H9 (cell line): ENCODE measurements at regions not wholly inside any gene's neighbourhood (a gene's known extent, or its start where the extent isn't known, plus 50 kb on each side); places are given as distances from the start of the nearest gene placed in this dataset.

ENCODE experiments used
- DNase-seq: peaks from one replicate; pipeline ENCODE4 v3.0.0-alpha.2; 2017
- H2AFZ ChIP-seq: one replicate; pipeline ENCODE4 v1.6.1; 2013; ENCODE audit warnings: mild to moderate bottlenecking, low read length, control low read depth, moderate library complexity
- H2AK5ac ChIP-seq: 2 replicates; pipeline ENCODE4 v1.6.1; 2013; ENCODE audit warnings: low read length, control low read depth, mixed read lengths; ENCODE audit not compliant: insufficient read length
- H2BK120ac ChIP-seq: one replicate; pipeline ENCODE4 v1.6.1; 2013; ENCODE audit warnings: low read depth, mild to moderate bottlenecking, low read length, control low read depth, inconsistent platforms; ENCODE audit not compliant: poor library complexity, severe bottlenecking
- H2BK12ac ChIP-seq: 2 replicates; pipeline ENCODE4 v1.6.1; 2013; ENCODE audit warnings: low read length, control low read depth, mixed read lengths, low read depth; ENCODE audit not compliant: insufficient read length
- H2BK15ac ChIP-seq: 2 replicates; pipeline ENCODE4 v1.6.1; 2013; ENCODE audit warnings: low read depth, low read length, control low read depth
- H2BK20ac ChIP-seq: one replicate; pipeline ENCODE4 v1.6.1; 2013; ENCODE audit warnings: low read depth, mild to moderate bottlenecking, low read length, control low read depth, inconsistent platforms; ENCODE audit not compliant: poor library complexity, severe bottlenecking
- H2BK5ac ChIP-seq: 2 replicates; pipeline ENCODE4 v1.6.1; 2013; ENCODE audit warnings: low read length, control low read depth, mixed read lengths; ENCODE audit not compliant: insufficient read length
- H3K14ac ChIP-seq: 2 replicates; pipeline ENCODE4 v1.6.1; 2013; ENCODE audit warnings: low read length, control low read depth; ENCODE audit not compliant: insufficient read depth
- H3K18ac ChIP-seq: 2 replicates; pipeline ENCODE4 v1.6.1; 2013; ENCODE audit warnings: low read depth, mild to moderate bottlenecking, mixed read lengths, low read length, control low read depth; ENCODE audit not compliant: insufficient read length
- H3K23ac ChIP-seq: 2 replicates; pipeline ENCODE4 v1.6.1; 2013; ENCODE audit warnings: low read length, control low read depth, mixed read lengths, low read depth; ENCODE audit not compliant: insufficient read length
- H3K23me2 ChIP-seq: 2 replicates; pipeline ENCODE4 v1.6.1; 2013; ENCODE audit warnings: low read depth, mild to moderate bottlenecking, mixed read lengths, low read length, control low read depth; ENCODE audit not compliant: insufficient read length, poor library complexity, severe bottlenecking
- H3K27ac ChIP-seq: 2 replicates; pipeline ENCODE4 v1.5.1; 2013; ENCODE audit warnings: low read length, control low read depth, mixed read lengths, low read depth; ENCODE audit not compliant: insufficient read length
- H3K27me3 ChIP-seq: 2 replicates; pipeline ENCODE4 v1.6.1; 2013; ENCODE audit warnings: low read length, control low read depth, inconsistent platforms; ENCODE audit not compliant: insufficient read depth
- H3K4ac ChIP-seq: 2 replicates; pipeline ENCODE4 v1.6.1; 2013; ENCODE audit warnings: low read depth, mild to moderate bottlenecking, control low read depth, inconsistent platforms, low read length, moderate library complexity
- H3K4me1 ChIP-seq: 2 replicates; pipeline ENCODE4 v1.6.1; 2013; ENCODE audit warnings: low read length, control low read depth, inconsistent platforms; ENCODE audit not compliant: insufficient read depth
- H3K4me2 ChIP-seq: 2 replicates; pipeline ENCODE4 v1.6.1; 2013; ENCODE audit warnings: low read length, control low read depth, mixed read lengths; ENCODE audit not compliant: insufficient read length, insufficient read depth
- H3K56ac ChIP-seq: 2 replicates; pipeline ENCODE4 v1.6.1; 2013; ENCODE audit warnings: low read depth, mild to moderate bottlenecking, mixed read lengths, low read length, control low read depth; ENCODE audit not compliant: insufficient read length
- H3K79me1 ChIP-seq: 2 replicates; pipeline ENCODE4 v1.6.1; 2013; ENCODE audit warnings: low read depth, mild to moderate bottlenecking, moderate library complexity, low read length, control low read depth, inconsistent platforms; ENCODE audit not compliant: insufficient read depth, poor library complexity, severe bottlenecking
- H3K79me2 ChIP-seq: 2 replicates; pipeline ENCODE4 v1.6.1; 2013; ENCODE audit warnings: low read length, control low read depth, inconsistent platforms; ENCODE audit not compliant: insufficient read depth
- H3K9ac ChIP-seq: 2 replicates; pipeline ENCODE4 v1.6.1; 2013; ENCODE audit warnings: low read length, control low read depth, mixed read lengths; ENCODE audit not compliant: insufficient read length; ENCODE audit errors: extremely low read depth
- H3K9me3 ChIP-seq: one replicate; pipeline ENCODE4 v1.6.1; 2013; ENCODE audit warnings: low read depth, low read length, inconsistent platforms; ENCODE audit not compliant: control insufficient read depth
- H3T11ph ChIP-seq: one replicate; pipeline ENCODE4 v1.6.1; 2013; ENCODE audit warnings: mild to moderate bottlenecking, low read length, control low read depth, inconsistent platforms
- H4K20me1 ChIP-seq: one replicate; pipeline ENCODE4 v1.6.1; 2013; ENCODE audit not compliant: control insufficient read depth, insufficient read length, insufficient read depth
- H4K5ac ChIP-seq: 2 replicates; pipeline ENCODE4 v1.6.1; 2013; ENCODE audit warnings: low read depth, mild to moderate bottlenecking, mixed read lengths, low read length, control low read depth; ENCODE audit not compliant: insufficient read length
- H4K8ac ChIP-seq: replicated peaks from 2 replicates; pipeline ENCODE4 v1.6.1; 2013; ENCODE audit warnings: low read length, control low read depth, mixed read lengths, low read depth; ENCODE audit not compliant: insufficient read length
- H4K91ac ChIP-seq: 2 replicates; pipeline ENCODE4 v1.6.1; 2013; ENCODE audit warnings: low read depth, mild to moderate bottlenecking, moderate library complexity, mixed read lengths, low read length, control low read depth; ENCODE audit not compliant: insufficient read length
- H3K27ac Mint-ChIP-seq, 3 experiments: 2 replicates in 2 of 3; 3 replicates in 1 of 3; pipeline ENCODE4 v1.8.0; 2020 to 2021; ENCODE audit warnings: mixed read lengths in 3 of 3, mild to moderate bottlenecking in 1 of 3, moderate library complexity in 1 of 3
- H3K27me3 Mint-ChIP-seq: 2 replicates; pipeline ENCODE4 v1.8.0; 2021; ENCODE audit warnings: low read depth, mild to moderate bottlenecking, moderate library complexity, mixed read lengths
- H3K36me3 Mint-ChIP-seq, 3 experiments: 2 replicates in 2 of 3; 3 replicates in 1 of 3; pipeline ENCODE4 v1.8.0; 2020 to 2021; ENCODE audit warnings: low read depth in 3 of 3, mixed read lengths in 3 of 3; ENCODE audit not compliant: insufficient read depth in 1 of 3
- H3K4me1 Mint-ChIP-seq, 2 experiments: 2 replicates each; pipeline ENCODE4 v1.8.0; 2020; ENCODE audit warnings: mixed read lengths in 2 of 2
- H3K4me3 Mint-ChIP-seq, 2 experiments: 2 replicates in 1 of 2; 3 replicates in 1 of 2; pipeline ENCODE4 v1.8.0; 2020 to 2021; ENCODE audit warnings: mild to moderate bottlenecking in 2 of 2, mixed read lengths in 2 of 2, moderate library complexity in 1 of 2
- H3K9me3 Mint-ChIP-seq, 2 experiments: 2 replicates in 1 of 2; 3 replicates in 1 of 2; pipeline ENCODE4 v1.8.0; 2020; ENCODE audit warnings: mild to moderate bottlenecking in 2 of 2, mixed read lengths in 2 of 2, moderate library complexity in 1 of 2
- WGBS: extraction: QIAGEN DNeasy Blood & Tissue Kit; methylation state at CpG from one replicate; pipeline ENCODE4 v1.1.7; 2013; ENCODE audit warnings: missing lambda C conversion rate, low lambda C conversion rate, mixed read lengths; ENCODE audit not compliant: insufficient read length; ENCODE audit errors: extremely low coverage; 5-methylcytosine and 5-hydroxymethylcytosine counted together
- TF ChIP-seq, protein P1 (sequence below): fragments of 200-600 bp; sonication (generic); conservative IDR thresholded peaks from 3 replicates; pipeline ENCODE4 v1.8.0; 2021; ENCODE audit warnings: antibody characterized with exemption, mild to moderate bottlenecking

DNA sequence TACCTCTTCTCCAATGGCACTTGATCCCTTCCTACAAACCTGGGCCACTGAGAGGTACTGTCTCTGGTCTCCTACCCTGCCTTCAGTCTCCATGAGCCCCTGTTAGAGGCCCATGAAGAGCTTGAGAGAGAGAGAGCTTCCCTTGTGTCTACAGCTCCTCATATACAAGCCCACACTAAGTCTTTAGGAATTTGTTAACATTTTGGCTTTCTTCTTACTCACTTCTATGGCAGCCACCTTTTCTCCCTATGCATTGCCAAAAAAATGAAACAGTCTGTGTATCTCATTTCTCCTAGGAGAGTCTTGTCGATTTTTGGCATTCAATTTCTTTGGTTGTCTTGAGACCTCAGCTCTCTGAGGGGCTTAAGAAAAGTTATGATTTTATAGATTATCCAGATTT, 90.9 kb upstream of the LNX1 start:
- Histone ChIP-seq H4K5ac (no peak overlapping the region), H2BK20ac (no peak overlapping the region), H3T11ph (no peak overlapping the region), H3K9me3 (no peaks in the 10 kb centered on the region), H2BK15ac (no peak overlapping the region), H3K14ac (no peak overlapping the region), H2BK12ac (no peak overlapping the region), H3K23me2 (no peaks in the 10 kb centered on the region), H3K56ac (no peak overlapping the region), H3K4me2 (no peak overlapping the region), H3K79me2 (no peaks in the 10 kb centered on the region), H2AFZ (no peak overlapping the region), H3K79me1 (no peaks in the 10 kb centered on the region), H3K18ac (no peak overlapping the region), H2BK5ac (no peak overlapping the region), H3K27me3 (no peaks in the 10 kb centered on the region), H4K8ac (no peak overlapping the region), H4K20me1 (no peaks in the 10 kb centered on the region), H3K23ac (no peak overlapping the region), H3K4me1 (no peaks in the 10 kb centered on the region), H3K27ac (no peak overlapping the region), H2BK120ac (no peak overlapping the region), H3K9ac (no peak overlapping the region), H4K91ac (no peak overlapping the region), H3K4ac (no peak overlapping the region), H2AK5ac (no peak overlapping the region)
- TF ChIP-seq, protein P1, sequence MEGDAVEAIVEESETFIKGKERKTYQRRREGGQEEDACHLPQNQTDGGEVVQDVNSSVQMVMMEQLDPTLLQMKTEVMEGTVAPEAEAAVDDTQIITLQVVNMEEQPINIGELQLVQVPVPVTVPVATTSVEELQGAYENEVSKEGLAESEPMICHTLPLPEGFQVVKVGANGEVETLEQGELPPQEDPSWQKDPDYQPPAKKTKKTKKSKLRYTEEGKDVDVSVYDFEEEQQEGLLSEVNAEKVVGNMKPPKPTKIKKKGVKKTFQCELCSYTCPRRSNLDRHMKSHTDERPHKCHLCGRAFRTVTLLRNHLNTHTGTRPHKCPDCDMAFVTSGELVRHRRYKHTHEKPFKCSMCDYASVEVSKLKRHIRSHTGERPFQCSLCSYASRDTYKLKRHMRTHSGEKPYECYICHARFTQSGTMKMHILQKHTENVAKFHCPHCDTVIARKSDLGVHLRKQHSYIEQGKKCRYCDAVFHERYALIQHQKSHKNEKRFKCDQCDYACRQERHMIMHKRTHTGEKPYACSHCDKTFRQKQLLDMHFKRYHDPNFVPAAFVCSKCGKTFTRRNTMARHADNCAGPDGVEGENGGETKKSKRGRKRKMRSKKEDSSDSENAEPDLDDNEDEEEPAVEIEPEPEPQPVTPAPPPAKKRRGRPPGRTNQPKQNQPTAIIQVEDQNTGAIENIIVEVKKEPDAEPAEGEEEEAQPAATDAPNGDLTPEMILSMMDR, result no peak
- peak overlapping the region in 1 of 3 experiments; percentile 36; a peak in 1 of 7 replicates for H3K27ac Mint-ChIP-seq
- H3K36me3 Mint-ChIP-seq, result no peaks in the 10 kb centered on the region; a peak in 1 of 7 replicates
- DNase-seq, result no peak
- H3K4me1 Mint-ChIP-seq, result no peaks in the 10 kb centered on the region
- peaks cover 14% of the 10 kb centered on the region for H3K27me3 Mint-ChIP-seq
- no CpG with 5 or more reads among the region's 1 CpG for WGBS
- no peaks in the 10 kb centered on the region for H3K9me3 Mint-ChIP-seq
- no peak overlapping the region for H3K4me3 Mint-ChIP-seq
